ENCODE measurements at regions not wholly inside any gene's neighbourhood (a gene's known extent, or its start where the extent isn't known, plus 50 kb on each side); places are given as distances from the start of the nearest gene placed in this dataset.

- TF ChIP-seq CTCF (IDR thresholded peaks at IDR 0.05; ENCODE audit: control extremely low read depth, extremely low read depth, low read depth, missing control alignments), result no peak
- ChIA-PET POLR2A (no interaction called here), CTCF (no interaction called here)
- no peak for DNase-seq (ENCODE audit: extremely low spot score)
Measured at GRCh38 chr20:39503902-39504709, 542.0 kb downstream of the DHX35 start.

GRCh38 chr20:39492223-39492797 is 530.2 kb downstream of the DHX35 start:
- ChIA-PET CTCF (no interaction called here), POLR2A (no interaction called here)
- no peak for TF ChIP-seq CTCF (IDR thresholded peaks at IDR 0.05; ENCODE audit: control extremely low read depth, extremely low read depth, low read depth, missing control alignments)
- DNase-seq (ENCODE audit: extremely low spot score), result no peak

- no peak for TF ChIP-seq CTCF (IDR thresholded peaks at IDR 0.05; ENCODE audit: control extremely low read depth, extremely low read depth, low read depth, missing control alignments)
- ChIA-PET CTCF (no interaction called here), POLR2A (no interaction called here)
- DNase-seq (ENCODE audit: extremely low spot score), result no peak
Measured at GRCh38 chr20:39491711-39492110, 529.6 kb downstream of the DHX35 start.

DNA sequence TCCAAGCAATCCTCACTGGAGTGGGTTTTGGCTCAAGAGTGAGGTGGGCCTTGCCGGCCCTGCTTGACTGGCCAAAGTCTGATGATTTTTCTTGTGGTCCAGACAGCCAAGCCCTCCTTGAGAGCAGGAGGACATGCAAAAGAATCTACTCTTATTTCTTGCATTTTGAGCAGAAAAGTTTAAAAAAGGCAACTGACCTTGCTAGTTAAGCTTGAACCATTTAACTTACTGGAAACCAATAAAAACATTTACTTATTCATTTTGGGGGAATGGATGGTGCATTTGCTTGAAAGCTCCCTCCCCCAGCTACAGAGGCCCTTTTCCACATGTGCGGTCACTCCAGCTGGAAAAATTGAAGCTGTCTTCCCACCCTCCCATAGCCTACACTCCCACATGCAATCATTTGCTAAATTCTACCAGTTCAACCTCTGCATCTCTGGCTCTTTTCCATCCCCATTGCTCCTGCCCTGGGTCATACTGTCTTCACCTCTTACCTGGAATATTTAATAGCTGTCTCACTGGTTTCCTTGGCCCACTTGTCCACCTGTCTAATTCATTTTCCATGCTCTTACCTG is 527.9 kb downstream of the DHX35 start:
- DNase-seq (ENCODE audit: extremely low spot score), result no peak
- CTCF ChIA-PET, result no interaction called here
- no peak for TF ChIP-seq CTCF (IDR thresholded peaks at IDR 0.05; ENCODE audit: control extremely low read depth, extremely low read depth, low read depth, missing control alignments)
- POLR2A ChIA-PET, result no interaction called here

DNA sequence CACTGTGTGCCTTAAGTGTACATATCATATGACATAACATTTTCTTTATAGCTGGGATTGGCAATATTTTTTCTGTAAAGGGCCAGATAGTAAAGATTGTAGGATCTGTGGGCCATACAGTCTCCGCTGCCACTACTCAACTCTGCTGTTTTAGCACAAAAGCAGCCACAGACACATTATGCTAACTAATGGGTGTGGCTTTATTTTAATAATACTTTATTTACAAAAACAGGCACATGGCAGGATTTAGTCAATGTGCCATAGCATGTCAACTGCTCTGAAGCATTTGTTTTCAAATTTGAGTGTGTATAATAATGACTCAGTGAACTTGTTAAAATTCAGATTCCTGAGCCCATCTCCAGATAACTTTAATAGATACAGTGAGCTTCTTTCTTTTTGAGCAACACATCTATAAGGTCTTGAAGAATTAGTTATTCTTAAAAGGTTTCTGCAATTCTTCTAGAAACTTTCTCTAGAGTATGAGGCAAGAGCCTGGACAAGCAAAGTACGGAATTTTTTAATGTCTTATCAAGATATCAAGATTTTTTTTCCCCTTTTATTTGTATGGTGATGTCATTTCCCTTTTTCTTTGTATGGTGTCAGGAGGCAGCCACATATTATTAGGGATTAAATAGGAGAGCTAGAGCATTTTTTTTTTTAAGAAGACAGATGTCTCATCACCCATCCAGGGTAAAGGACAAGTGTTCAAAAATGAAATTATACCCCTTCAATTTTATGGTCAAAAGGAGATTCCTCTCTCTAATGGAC is 518.3 kb downstream of the DHX35 start:
- no peak for TF ChIP-seq CTCF (IDR thresholded peaks at IDR 0.05; ENCODE audit: control extremely low read depth, extremely low read depth, low read depth, missing control alignments)
- ChIA-PET CTCF (no interaction called here), POLR2A (no interaction called here)
- no peak for DNase-seq (ENCODE audit: extremely low spot score)

DNA sequence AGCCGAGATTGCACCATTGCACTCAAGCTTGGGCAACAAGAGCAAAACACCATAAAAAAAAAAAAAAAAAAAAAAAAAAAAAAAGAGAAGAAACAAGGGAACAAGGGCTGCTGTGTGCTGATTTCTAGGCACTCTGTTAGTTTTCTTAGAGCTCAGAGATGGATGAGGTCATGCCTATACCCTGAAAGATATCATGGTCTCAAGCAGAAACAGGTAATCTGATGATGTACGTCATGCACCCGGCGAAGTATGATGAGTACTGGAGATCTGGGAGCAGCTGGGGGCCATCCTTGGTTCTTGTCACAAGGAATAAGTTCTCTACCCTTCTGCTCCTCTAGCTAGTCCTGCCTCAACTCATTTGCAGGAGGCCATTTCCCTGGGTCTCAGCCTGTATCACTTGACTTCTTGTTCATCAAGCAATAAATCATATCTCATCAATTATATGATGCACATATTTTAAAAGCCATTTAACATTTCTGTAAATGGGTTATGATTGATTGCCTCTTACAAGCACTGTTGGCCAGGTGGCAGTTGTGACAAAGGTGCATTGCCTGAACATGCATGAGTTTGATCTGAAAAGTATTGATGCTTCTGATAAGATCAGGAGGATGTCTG is 517.2 kb downstream of the DHX35 start:
- ChIA-PET CTCF (no interaction called here), POLR2A (no interaction called here)
- no peak for TF ChIP-seq CTCF (IDR thresholded peaks at IDR 0.05; ENCODE audit: control extremely low read depth, extremely low read depth, low read depth, missing control alignments)
- DNase-seq (ENCODE audit: extremely low spot score), result no peak

Data from GM10248 (cell line).